NCI-H2227 (cell line): ENCODE measurements at regions not wholly inside any gene's neighbourhood (a gene's known extent, or its start where the extent isn't known, plus 50 kb on each side); places are given as distances from the start of the nearest gene placed in this dataset.
"Not testable (repeated sequence)": the region's sequence is repeated elsewhere in the genome, so short reads cannot be mapped to it uniquely, and the experiment has no call there.

Experiments
- DNase-seq: peaks from one replicate; lab custom pipeline; 2025; ENCODE audit not compliant: unreplicated experiment; lab: John Stamatoyannopoulos, UW

GRCh38 chr12:34402228-34402898, 380.1 kb downstream of the ALG10 start:
- DNase-seq, result no peak

DNA sequence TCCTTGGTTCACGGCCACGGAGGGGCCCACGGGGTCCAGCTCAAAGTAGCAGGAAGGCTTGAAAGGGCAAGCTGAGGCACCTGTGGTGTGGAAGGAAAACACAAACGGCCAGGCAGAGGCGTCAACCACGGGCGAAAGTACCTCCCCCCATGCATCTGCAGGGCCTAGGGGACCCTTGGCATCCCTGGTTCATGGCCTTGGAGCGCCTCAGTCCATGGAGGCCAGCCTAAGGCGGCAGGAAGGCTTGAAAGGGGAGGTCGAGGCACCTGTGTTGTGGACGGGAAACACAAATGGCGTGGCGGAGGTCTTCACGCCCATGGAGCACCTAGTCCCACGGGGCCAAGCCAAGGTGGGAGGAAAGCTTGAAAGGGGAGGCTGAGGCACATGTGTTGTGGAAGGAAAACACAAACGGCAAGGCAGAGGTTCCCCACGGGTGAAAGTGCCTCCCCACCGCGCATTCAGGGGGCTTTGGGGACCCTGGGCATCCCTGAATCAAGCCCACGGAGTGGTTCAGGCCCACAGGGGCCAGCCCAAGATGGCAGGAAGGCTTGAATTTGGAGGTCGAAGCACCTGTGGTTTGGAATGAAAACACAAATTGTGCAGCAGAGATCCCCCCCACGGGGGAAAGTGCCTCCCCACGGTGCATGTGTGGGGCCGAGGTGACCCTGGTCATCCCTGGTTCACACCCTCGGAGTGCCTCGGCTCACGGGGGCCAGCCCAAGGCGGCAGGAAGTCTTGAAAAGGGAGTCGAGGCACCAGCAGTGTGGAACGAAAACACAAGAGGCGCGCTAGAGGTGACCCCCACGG, 380.8 kb downstream of the ALG10 start:
- DNase-seq, result no peak

- no peak for DNase-seq
Observed at GRCh38 chr12:34403706-34404376, 381.5 kb downstream of the ALG10 start.

- no peak for DNase-seq
Observed at GRCh38 chr12:34404377-34405285, 382.3 kb downstream of the ALG10 start.

DNA sequence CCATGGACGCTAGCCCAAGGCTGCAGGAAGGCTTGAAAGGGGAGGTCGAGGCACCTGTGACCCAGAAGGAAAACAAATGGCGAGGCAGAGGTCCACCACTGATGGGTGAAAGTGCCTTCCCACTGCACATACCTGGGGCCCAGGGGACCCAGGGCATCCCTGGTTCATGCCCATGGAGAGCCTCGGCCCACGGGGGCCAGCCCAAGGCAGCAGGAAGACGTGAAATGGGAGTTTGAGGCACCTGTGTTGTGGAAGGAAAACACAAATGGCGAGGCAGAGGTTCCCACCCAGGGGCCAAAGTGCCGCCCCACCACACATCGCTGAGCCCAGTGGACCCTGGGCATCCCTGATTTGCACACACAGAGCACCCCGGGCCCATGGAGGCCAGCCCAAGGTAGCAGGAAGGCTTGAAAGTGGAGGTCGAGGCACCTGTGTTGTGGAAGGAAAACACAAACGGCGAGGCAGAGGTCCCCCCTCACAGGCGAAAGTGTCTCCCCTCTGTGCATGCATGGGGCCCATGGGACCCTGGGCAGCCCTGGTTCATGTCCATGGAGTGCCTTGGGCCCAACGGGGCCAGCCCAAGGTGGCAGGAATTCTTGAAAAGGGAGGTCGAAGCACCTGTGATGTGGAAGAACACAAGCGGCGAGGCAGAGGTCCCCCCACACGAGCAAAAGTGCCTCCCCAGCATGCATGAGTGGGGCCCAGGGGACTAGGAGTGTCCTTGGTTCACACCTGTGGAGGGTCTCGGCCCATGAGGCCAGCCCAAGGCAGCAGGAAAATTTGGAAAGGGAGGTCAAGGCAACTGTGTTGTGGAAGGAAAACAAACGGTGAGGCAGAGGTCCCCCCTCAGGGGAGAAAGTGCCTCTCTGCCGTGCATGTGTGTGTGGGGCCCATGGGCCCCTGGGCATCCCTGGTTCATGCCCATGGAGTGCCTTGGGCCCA, 383.3 kb downstream of the ALG10 start:
- DNase-seq, result no peak

- no peak for DNase-seq
Observed at GRCh38 chr12:34406228-34406995, 384.1 kb downstream of the ALG10 start.

DNA sequence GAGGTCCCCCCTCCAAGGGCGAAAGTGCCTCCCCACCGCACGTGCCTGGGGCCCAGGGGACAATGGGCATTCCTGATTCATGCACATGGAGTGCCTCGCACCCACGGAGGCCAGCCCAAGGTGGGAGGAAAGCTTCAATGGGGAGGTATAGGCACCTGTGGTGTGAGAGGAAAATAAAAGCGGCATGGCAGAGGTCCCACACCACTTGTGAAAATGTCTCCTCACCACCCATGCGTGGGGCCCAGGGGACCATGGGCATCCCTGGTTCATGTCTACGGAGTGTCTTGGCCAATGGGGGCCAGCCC, 384.7 kb downstream of the ALG10 start:
- DNase-seq, result no peak

DNA sequence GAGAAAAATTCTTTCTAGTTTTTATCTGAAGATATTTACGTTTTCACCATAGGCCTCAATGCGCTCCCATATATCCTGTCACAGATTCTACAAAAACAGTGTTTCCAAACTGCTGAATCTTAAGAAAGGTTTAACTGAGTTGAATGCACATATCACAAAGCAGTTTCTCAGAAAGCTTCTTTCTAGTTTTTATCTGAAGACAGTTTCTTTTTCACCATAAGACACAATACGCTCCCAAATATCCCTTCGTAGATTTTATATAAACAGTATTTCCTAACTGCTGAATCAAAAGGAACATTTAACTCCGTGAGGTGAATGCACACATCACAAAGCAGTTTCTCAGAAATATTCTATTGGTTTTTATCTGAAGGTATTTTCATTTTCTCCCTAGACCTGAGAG, 385.5 kb downstream of the ALG10 start:
- DNase-seq, result no peak

DNA sequence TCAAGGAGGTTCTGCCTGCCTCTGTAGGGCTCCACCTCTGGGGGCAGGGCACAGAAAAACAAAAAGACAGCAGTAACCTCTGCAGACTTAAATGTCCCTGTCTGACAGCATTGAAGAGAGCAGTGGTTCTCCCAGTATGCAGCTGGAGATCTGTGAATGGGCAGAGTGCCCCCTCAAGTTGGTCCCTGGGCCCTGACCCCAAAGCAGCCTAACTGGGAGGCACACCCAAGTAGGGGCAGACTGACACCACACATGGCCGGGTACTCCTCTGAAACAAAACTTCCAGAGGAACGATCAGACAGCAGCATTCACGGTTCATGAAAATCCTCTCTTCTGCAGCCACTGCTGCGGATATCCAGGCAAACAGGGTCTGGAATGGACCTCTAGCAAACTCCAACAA, 409.2 kb downstream of the ALG10 start:
- DNase-seq, result not testable (repeated sequence)
